ENCODE measurements at regions not wholly inside any gene's neighbourhood (a gene's known extent, or its start where the extent isn't known, plus 50 kb on each side); places are given as distances from the start of the nearest gene placed in this dataset.

GRCh38 chr14:80124794-80125193, 86.5 kb downstream of the DIO2 start:
- H3K9me3 Mint-ChIP-seq, result peaks cover 7% of the 10 kb centered on the region
- Histone ChIP-seq H3K27ac (ENCODE audit: low read depth, low read length) (no peak overlapping the region), H3K9me3 (ENCODE audit: control insufficient read depth, low read length) (peaks cover 5% of the 10 kb centered on the region), H3K4me3 (ENCODE audit: low read length) (no peak overlapping the region), H3K4me1 (ENCODE audit: control insufficient read depth, insufficient read depth, low read length) (no peaks in the 10 kb centered on the region), H3K9ac (ENCODE audit: extremely low read depth, low read length, poor library complexity, severe bottlenecking) (no peak overlapping the region), H3K27me3 (ENCODE audit: control insufficient read depth, insufficient read depth, low read length, poor library complexity, severe bottlenecking) (no peaks in the 10 kb centered on the region), H3K36me3 (ENCODE audit: control insufficient read depth, insufficient read depth, low read length) (no peaks in the 10 kb centered on the region)
- no peak overlapping the region for H3K27ac Mint-ChIP-seq
- TF ChIP-seq CTCF (conservative IDR thresholded peaks at IDR 0.05), result no peak
- no peaks in the 10 kb centered on the region for H3K27me3 Mint-ChIP-seq (ENCODE audit: insufficient read depth)
- H3K4me1 Mint-ChIP-seq, result no peaks in the 10 kb centered on the region
- H3K4me3 Mint-ChIP-seq, result no peak overlapping the region
- no peak for DNase-seq
- H3K36me3 Mint-ChIP-seq (ENCODE audit: low read depth), result no peaks in the 10 kb centered on the region
- WGBS, 2 experiments (ENCODE audit: insufficient coverage in 1 of 2, insufficient read length in 1 of 2), result 88 to 100% methylated on average over 1 of the region's 3 CpGs

GRCh38 chr14:80117876-80118275, 93.4 kb downstream of the DIO2 start:
- Mint-ChIP-seq H3K4me1 (no peaks in the 10 kb centered on the region), H3K36me3 (ENCODE audit: low read depth) (no peaks in the 10 kb centered on the region), H3K27me3 (ENCODE audit: insufficient read depth) (no peaks in the 10 kb centered on the region), H3K27ac (no peak overlapping the region), H3K4me3 (no peak overlapping the region), H3K9me3 (peaks cover 7% of the 10 kb centered on the region)
- TF ChIP-seq CTCF (conservative IDR thresholded peaks at IDR 0.05), result no peak
- Histone ChIP-seq H3K4me3 (ENCODE audit: low read length) (no peak overlapping the region), H3K9me3 (ENCODE audit: control insufficient read depth, low read length) (peaks cover 5% of the 10 kb centered on the region), H3K27me3 (ENCODE audit: control insufficient read depth, insufficient read depth, low read length, poor library complexity, severe bottlenecking) (no peaks in the 10 kb centered on the region), H3K4me1 (ENCODE audit: control insufficient read depth, insufficient read depth, low read length) (no peaks in the 10 kb centered on the region), H3K36me3 (ENCODE audit: control insufficient read depth, insufficient read depth, low read length) (no peaks in the 10 kb centered on the region), H3K27ac (ENCODE audit: low read depth, low read length) (no peak overlapping the region), H3K9ac (ENCODE audit: extremely low read depth, low read length, poor library complexity, severe bottlenecking) (no peak overlapping the region)
- WGBS, 2 experiments (ENCODE audit: insufficient coverage in 1 of 2, insufficient read length in 1 of 2), result 96 to 100% methylated on average over 1 of the region's 1 CpG
- no peak for DNase-seq

- H3K36me3 Mint-ChIP-seq (ENCODE audit: low read depth), result no peaks in the 10 kb centered on the region
- Histone ChIP-seq H3K4me1 (ENCODE audit: control insufficient read depth, insufficient read depth, low read length) (no peaks in the 10 kb centered on the region), H3K4me3 (ENCODE audit: low read length) (no peak overlapping the region), H3K9me3 (ENCODE audit: control insufficient read depth, low read length) (no peaks in the 10 kb centered on the region), H3K9ac (ENCODE audit: extremely low read depth, low read length, poor library complexity, severe bottlenecking) (no peak overlapping the region), H3K36me3 (ENCODE audit: control insufficient read depth, insufficient read depth, low read length) (no peaks in the 10 kb centered on the region), H3K27me3 (ENCODE audit: control insufficient read depth, insufficient read depth, low read length, poor library complexity, severe bottlenecking) (no peaks in the 10 kb centered on the region), H3K27ac (ENCODE audit: low read depth, low read length) (no peak overlapping the region)
- no peak for TF ChIP-seq CTCF (conservative IDR thresholded peaks at IDR 0.05)
- H3K4me1 Mint-ChIP-seq, result no peaks in the 10 kb centered on the region
- no peaks in the 10 kb centered on the region for H3K27me3 Mint-ChIP-seq (ENCODE audit: insufficient read depth)
- no peak overlapping the region for H3K4me3 Mint-ChIP-seq
- no peak for DNase-seq
- 69% methylated on average over 2 of the region's 2 CpGs; no CpG with 5 or more reads in 1 of the 2 experiments for WGBS, 2 experiments (ENCODE audit: insufficient coverage in 1 of 2, insufficient read length in 1 of 2)
- no peak overlapping the region for H3K27ac Mint-ChIP-seq
- peaks cover under 1% of the 10 kb centered on the region for H3K9me3 Mint-ChIP-seq
Observed at GRCh38 chr14:80116157-80116556, 95.1 kb downstream of the DIO2 start.

All from endodermal cell (in vitro differentiated cells).